HG02678 (cell line): ENCODE measurements at regions not wholly inside any gene's neighbourhood (a gene's known extent, or its start where the extent isn't known, plus 50 kb on each side); places are given as distances from the start of the nearest gene placed in this dataset.

Source experiments
- ATAC-seq: cut with Tn5 transposase; IDR thresholded peaks from one replicate; pipeline ENCODE4 v1.9.1; 2021; ENCODE audit warnings: mild to moderate bottlenecking, moderate library complexity; ENCODE audit not compliant: unreplicated experiment

GRCh38 chr5:155402927-155403640 lies 389.5 kb downstream of the KIF4B start:
- no peak for ATAC-seq

GRCh38 chr5:155406815-155407214 lies 393.3 kb downstream of the KIF4B start:
- no peak for ATAC-seq

- no peak for ATAC-seq
Observed at GRCh38 chr5:155408465-155408864, 394.9 kb downstream of the KIF4B start.

GRCh38 chr5:155416765-155417164 lies 403.2 kb downstream of the KIF4B start:
- no peak for ATAC-seq

- ATAC-seq, result no peak
Observed at GRCh38 chr5:155418960-155419579, 405.5 kb downstream of the KIF4B start.

GRCh38 chr5:155430192-155430591 lies 416.6 kb downstream of the KIF4B start:
- ATAC-seq, result no peak

GRCh38 chr5:155434267-155434666 lies 420.7 kb downstream of the KIF4B start:
- ATAC-seq, result no peak

GRCh38 chr5:155434681-155435080 lies 421.1 kb downstream of the KIF4B start:
- ATAC-seq, result no peak

GRCh38 chr5:155441849-155442248 lies 428.3 kb downstream of the KIF4B start:
- ATAC-seq, result no peak

- ATAC-seq, result no peak
Observed at GRCh38 chr5:155451106-155451505, 437.6 kb downstream of the KIF4B start.

- ATAC-seq, result no peak
Observed at GRCh38 chr5:155455791-155456514, 442.4 kb downstream of the KIF4B start.

GRCh38 chr5:155459889-155460500 lies 446.4 kb downstream of the KIF4B start:
- ATAC-seq, result no peak

- ATAC-seq, result no peak
Observed at GRCh38 chr5:155460501-155460931, 447.0 kb downstream of the KIF4B start.

GRCh38 chr5:155461304-155461703 lies 447.7 kb downstream of the KIF4B start:
- no peak for ATAC-seq

- ATAC-seq, result no peak
Observed at GRCh38 chr5:155466851-155467250, 453.3 kb downstream of the KIF4B start.

- ATAC-seq, result no peak
Observed at GRCh38 chr5:155471027-155471426, 457.5 kb downstream of the KIF4B start.

GRCh38 chr5:155472780-155473179 lies 459.2 kb downstream of the KIF4B start:
- ATAC-seq, result no peak

GRCh38 chr5:155475318-155475717 lies 461.8 kb downstream of the KIF4B start:
- ATAC-seq, result no peak

GRCh38 chr5:155480731-155481131 lies 467.2 kb downstream of the KIF4B start:
- no peak for ATAC-seq

- no peak for ATAC-seq
Observed at GRCh38 chr5:155481182-155481581, 467.6 kb downstream of the KIF4B start.

- ATAC-seq, result no peak
Observed at GRCh38 chr5:155482428-155482827, 468.9 kb downstream of the KIF4B start.

- ATAC-seq, result no peak
Observed at GRCh38 chr5:155485386-155485785, 471.8 kb downstream of the KIF4B start.
